ENCODE measurements at regions not wholly inside any gene's neighbourhood (a gene's known extent, or its start where the extent isn't known, plus 50 kb on each side); places are given as distances from the start of the nearest gene placed in this dataset.

DNA sequence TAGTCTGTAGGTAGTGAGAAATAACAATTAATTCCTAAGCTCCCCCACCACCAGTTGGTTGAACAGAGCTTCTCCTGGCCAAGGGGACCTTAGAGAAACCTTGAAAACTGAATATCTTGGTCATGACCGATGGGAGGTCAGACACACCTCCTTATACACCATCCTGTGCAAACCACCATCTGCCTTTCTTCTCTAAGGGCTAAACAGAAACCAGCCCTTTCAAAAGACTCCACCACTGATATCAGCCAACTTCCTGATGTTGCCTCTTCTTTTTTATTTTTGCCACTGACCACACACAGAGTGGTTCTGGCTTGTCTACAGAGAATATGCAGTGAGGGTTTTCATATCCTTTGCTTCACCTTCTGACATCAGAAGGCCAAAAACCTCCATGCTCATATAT lies 977.7 kb upstream of the SEL1L start:
- TF ChIP-seq, protein P1, sequence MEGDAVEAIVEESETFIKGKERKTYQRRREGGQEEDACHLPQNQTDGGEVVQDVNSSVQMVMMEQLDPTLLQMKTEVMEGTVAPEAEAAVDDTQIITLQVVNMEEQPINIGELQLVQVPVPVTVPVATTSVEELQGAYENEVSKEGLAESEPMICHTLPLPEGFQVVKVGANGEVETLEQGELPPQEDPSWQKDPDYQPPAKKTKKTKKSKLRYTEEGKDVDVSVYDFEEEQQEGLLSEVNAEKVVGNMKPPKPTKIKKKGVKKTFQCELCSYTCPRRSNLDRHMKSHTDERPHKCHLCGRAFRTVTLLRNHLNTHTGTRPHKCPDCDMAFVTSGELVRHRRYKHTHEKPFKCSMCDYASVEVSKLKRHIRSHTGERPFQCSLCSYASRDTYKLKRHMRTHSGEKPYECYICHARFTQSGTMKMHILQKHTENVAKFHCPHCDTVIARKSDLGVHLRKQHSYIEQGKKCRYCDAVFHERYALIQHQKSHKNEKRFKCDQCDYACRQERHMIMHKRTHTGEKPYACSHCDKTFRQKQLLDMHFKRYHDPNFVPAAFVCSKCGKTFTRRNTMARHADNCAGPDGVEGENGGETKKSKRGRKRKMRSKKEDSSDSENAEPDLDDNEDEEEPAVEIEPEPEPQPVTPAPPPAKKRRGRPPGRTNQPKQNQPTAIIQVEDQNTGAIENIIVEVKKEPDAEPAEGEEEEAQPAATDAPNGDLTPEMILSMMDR (IDR thresholded peaks at IDR 0.05; ENCODE audit: low read length): no peak
- TF ChIP-seq EZH2 (IDR thresholded peaks at IDR 0.05; ENCODE audit: borderline replicate concordance, low read length): no peak
